Endothelial cell of umbilical vein (primary cell): ENCODE measurements at regions not wholly inside any gene's neighbourhood (a gene's known extent, or its start where the extent isn't known, plus 50 kb on each side); places are given as distances from the start of the nearest gene placed in this dataset.

Source experiments
- CTCF ChIP-seq, 2 donors: IDR thresholded peaks; 1 replicate in 1 of 2; 2 replicates in 1 of 2; pipeline ENCODE4 v1.5.1; 2011; ENCODE audit warnings: low read length in 2 of 2, mild to moderate bottlenecking in 2 of 2, moderate library complexity in 2 of 2, control low read depth in 1 of 2, inconsistent platforms in 1 of 2, low read depth in 1 of 2; ENCODE audit not compliant: insufficient read depth in 1 of 2; ENCODE audit errors: extremely low read depth in 1 of 2
- MAX ChIP-seq: IDR thresholded peaks from 2 replicates; pipeline ENCODE4 v1.6.1; 2011; ENCODE audit not compliant: insufficient read depth, insufficient read length
- POLR2AphosphoS5 ChIP-seq: IDR thresholded peaks from 2 replicates; pipeline ENCODE4 v1.6.1; 2012; ENCODE audit warnings: low read depth, mild to moderate bottlenecking, control low read depth, low read length, moderate library complexity; ENCODE audit not compliant: insufficient read depth

GRCh38 chr18:43785158-43785557 lies 507.9 kb upstream of the SYT4 start:
- TF ChIP-seq CTCF (IDR thresholded peaks at IDR 0.05; ENCODE audit: extremely low read depth in 1 of 2, insufficient read depth in 1 of 2, low read depth in 1 of 2, low read length in 2 of 2) (no peak), POLR2AphosphoS5 (no peak), MAX (no peak)
